ENCODE measurements at regions not wholly inside any gene's neighbourhood (a gene's known extent, or its start where the extent isn't known, plus 50 kb on each side); places are given as distances from the start of the nearest gene placed in this dataset.

DNA sequence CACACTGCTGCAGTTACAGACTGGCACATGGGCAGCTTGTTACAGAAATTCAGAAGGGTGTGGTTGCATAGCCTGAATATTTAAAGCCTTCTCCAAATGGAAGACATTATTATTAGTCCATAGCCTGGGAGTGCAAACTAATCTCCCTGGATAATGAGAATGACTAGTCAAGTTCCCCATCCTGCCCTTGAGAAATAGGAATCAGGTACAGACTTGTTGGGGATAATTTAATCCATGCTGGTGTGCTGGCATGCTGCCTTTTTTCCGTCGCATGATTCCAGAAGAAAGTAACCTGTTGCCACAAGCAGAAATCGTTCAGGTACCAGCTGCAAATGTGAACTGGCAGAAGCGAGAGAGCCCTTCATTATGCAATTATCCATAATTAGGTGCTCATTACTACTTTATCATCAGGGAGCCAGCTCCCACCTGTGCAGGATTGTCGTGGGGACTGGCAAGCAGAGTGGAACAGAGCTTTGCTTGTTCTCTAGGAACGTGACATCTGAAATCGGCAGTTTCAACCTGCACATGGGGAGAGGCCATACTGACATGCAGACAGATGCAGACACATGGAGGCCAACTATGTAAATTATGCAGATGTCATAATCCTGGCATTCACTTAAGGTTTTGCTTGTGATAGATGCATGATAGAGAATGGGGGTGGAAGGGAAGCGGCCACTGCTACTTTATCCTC is 419.4 kb downstream of the PMP22 start:
- no peak for TF ChIP-seq GATA1 (IDR thresholded peaks at IDR 0.05; ENCODE audit: low read depth, low read length)
- TF ChIP-seq POLR2A (IDR thresholded peaks at IDR 0.05; ENCODE audit: low read length), result no peak
- DNase-seq, result no peak

DNA sequence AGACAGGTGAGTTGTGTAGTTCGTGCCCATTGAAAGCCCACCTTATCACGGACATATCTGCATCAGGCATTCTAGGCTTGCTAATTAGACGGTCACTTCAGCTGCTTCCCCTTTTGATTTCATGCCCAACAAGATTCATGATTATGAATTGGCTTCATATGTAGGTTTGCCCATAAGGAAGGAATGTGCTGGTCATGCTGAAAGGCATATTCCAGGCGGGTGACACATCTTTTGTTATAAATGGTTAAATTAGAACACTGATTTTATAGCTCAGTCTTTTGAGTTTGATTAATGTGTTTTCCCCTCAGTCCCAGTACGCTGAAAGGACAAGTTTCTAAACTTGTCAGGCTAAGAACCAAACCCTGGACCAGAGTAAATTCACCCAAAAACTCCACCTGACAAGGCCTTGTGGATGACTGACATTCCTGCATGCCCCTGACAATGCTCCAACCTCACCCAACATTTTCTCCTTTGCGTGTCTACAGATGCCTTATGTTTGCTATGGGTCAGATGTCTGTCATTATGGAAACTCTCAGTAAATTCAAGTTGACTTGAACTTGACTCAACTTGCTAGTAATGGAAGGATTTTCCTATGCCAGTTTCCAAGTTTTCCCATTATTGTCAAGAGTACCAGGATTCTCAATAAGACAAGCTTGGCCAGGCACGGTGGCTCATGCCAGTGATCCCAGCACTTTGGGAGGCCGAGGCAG is 421.9 kb downstream of the PMP22 start:
- TF ChIP-seq GATA1 (IDR thresholded peaks at IDR 0.05; ENCODE audit: low read depth, low read length) (no peak), POLR2A (IDR thresholded peaks at IDR 0.05; ENCODE audit: low read length) (no peak)
- no peak for DNase-seq

- no peak for DNase-seq
- no peak for TF ChIP-seq GATA1 (IDR thresholded peaks at IDR 0.05; ENCODE audit: low read depth, low read length)
- TF ChIP-seq POLR2A (IDR thresholded peaks at IDR 0.05; ENCODE audit: low read length), result no peak
Observed at GRCh38 chr17:14840616-14841231, 424.4 kb downstream of the PMP22 start.

GRCh38 chr17:14838567-14838966 is 426.6 kb downstream of the PMP22 start:
- TF ChIP-seq GATA1 (IDR thresholded peaks at IDR 0.05; ENCODE audit: low read depth, low read length) (no peak), POLR2A (IDR thresholded peaks at IDR 0.05; ENCODE audit: low read length) (no peak)
- DNase-seq, result no peak

- TF ChIP-seq GATA1 (IDR thresholded peaks at IDR 0.05; ENCODE audit: low read depth, low read length) (no peak), POLR2A (IDR thresholded peaks at IDR 0.05; ENCODE audit: low read length) (no peak)
- no peak for DNase-seq
Observed at GRCh38 chr17:14833201-14833785, 431.8 kb downstream of the PMP22 start.

DNA sequence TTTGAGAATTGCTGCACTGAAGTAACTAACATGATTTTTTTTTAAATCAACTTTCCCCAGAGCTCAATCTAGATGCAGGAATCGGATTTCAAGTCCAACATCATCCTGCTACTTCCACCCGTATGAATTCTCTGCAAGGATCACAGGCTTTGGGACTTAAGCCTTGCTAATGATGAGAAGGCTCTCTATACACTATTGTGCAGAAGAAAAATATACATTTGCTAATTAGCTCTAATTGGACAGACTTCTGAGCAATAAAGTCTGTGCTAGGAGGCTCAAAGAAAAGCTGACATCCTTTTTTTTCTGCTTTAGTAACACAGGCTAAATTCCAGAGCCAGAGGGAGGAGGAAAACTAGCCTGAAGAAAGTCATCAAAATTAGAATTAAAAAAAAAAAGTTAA is 433.6 kb downstream of the PMP22 start:
- DNase-seq, result no peak
- no peak for TF ChIP-seq POLR2A (IDR thresholded peaks at IDR 0.05; ENCODE audit: low read length)
- TF ChIP-seq GATA1 (IDR thresholded peaks at IDR 0.05; ENCODE audit: low read depth, low read length), result no peak

- DNase-seq, result no peak
- TF ChIP-seq GATA1 (IDR thresholded peaks at IDR 0.05; ENCODE audit: low read depth, low read length) (no peak), POLR2A (IDR thresholded peaks at IDR 0.05; ENCODE audit: low read length) (no peak)
Observed at GRCh38 chr17:14827396-14827919, 437.7 kb downstream of the PMP22 start.

DNA sequence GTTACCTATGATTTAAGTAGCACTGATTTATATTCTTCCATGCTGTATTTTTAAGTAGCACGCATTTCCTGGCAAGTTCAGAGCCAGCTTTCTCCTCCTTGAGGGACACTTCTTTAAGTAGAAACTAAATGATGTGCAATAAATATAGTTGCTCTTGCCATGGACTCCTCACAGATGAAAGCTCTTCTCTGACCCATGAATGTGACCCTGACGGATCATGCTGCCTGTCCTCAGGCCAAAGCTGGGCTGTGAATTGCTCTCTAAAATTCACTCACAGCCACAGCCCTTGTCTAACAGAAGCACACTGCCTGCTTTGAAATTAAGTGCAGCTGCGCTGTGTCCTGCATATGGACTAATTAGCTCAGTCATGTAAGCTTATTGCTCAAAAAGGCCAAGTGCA is 438.8 kb downstream of the PMP22 start:
- no peak for TF ChIP-seq GATA1 (IDR thresholded peaks at IDR 0.05; ENCODE audit: low read depth, low read length)
- no peak for TF ChIP-seq POLR2A (IDR thresholded peaks at IDR 0.05; ENCODE audit: low read length)
- no peak for DNase-seq

DNA sequence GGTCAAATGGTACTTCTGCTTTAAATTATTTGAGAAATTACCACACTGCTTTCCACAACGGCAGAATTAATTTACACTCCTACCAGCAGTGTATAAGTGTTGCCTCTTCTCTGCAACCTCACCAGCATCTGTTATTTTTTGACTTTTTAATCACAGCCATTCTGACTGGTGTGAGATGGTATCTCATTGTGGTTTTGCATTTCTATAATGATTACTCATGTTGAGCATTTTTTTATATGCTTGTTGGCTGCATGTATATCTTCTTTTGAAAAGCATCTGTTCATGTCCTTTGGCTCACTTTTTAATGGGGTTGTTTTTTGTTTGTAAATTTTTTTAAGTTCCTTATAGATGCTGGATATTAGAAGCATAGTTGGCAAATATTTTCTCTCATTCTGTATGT is 446.7 kb downstream of the PMP22 start:
- DNase-seq, result no peak
- no peak for TF ChIP-seq POLR2A (IDR thresholded peaks at IDR 0.05; ENCODE audit: low read length)
- TF ChIP-seq GATA1 (IDR thresholded peaks at IDR 0.05; ENCODE audit: low read depth, low read length), result no peak

DNA sequence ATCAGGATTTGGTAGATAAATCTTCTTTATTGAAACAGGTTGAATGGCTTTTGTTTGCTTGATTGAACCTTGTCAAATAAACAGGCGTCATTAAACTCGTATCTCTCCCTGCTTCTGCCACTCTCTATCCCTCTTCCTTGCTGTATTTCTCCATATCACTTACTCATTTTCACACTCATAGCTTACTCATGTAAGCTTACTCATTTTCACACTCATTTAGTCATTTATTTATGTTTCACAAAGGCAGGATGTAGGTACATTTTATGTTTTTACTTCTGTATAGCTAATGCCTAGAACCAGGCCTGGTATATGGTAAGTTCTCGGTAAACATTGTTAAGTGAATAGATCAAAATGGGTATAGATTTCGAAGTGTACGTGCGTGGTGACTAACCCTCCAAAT is 450.0 kb downstream of the PMP22 start:
- DNase-seq, result no peak
- TF ChIP-seq POLR2A (IDR thresholded peaks at IDR 0.05; ENCODE audit: low read length), result no peak

GRCh38 chr17:14813649-14814370 is 451.3 kb downstream of the PMP22 start:
- TF ChIP-seq POLR2A (IDR thresholded peaks at IDR 0.05; ENCODE audit: low read length) (no peak), GATA1 (IDR thresholded peaks at IDR 0.05; ENCODE audit: low read depth, low read length) (no peak)
- peak; percentile 12 to 14 for DNase-seq

GRCh38 chr17:14808425-14808824 is 456.7 kb downstream of the PMP22 start:
- no peak for DNase-seq
- TF ChIP-seq POLR2A (IDR thresholded peaks at IDR 0.05; ENCODE audit: low read length), result no peak
- no peak for TF ChIP-seq GATA1 (IDR thresholded peaks at IDR 0.05; ENCODE audit: low read depth, low read length)

GRCh38 chr17:14805348-14805747 is 459.8 kb downstream of the PMP22 start:
- TF ChIP-seq POLR2A (IDR thresholded peaks at IDR 0.05; ENCODE audit: low read length) (no peak), GATA1 (IDR thresholded peaks at IDR 0.05; ENCODE audit: low read depth, low read length) (no peak)
- DNase-seq, result no peak

DNA sequence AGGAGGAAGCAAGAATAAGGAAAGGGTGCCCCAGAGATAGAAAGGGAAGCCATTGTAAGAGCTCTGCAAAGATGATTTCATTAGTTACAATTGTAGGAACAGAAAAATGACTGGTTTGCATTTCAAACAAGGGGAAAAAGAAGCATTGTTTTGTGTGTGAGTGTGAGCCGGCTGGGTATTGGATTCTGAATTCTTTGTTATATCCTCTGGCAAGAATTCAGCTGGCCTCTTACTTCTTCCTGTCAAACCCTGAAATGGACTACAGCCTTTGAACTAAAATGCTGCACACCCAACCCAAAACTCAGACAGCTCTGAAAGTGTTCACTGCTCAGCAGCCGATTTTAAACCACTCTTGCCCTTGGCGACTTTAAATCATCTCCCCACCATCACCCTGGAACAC is 461.3 kb downstream of the PMP22 start:
- no peak for DNase-seq

More for the DNA sequence above, 461.3 kb downstream of the PMP22 start:
- no peak for TF ChIP-seq GATA1 (IDR thresholded peaks at IDR 0.05; ENCODE audit: low read depth, low read length)
- no peak for TF ChIP-seq POLR2A (IDR thresholded peaks at IDR 0.05; ENCODE audit: low read length)
